ENCODE measurements at regions not wholly inside any gene's neighbourhood (a gene's known extent, or its start where the extent isn't known, plus 50 kb on each side); places are given as distances from the start of the nearest gene placed in this dataset.

- no peak for TF ChIP-seq CTCF (IDR thresholded peaks at IDR 0.05 in 2 of 3, conservative IDR thresholded peaks at IDR 0.05 in 1 of 3; ENCODE audit: insufficient read depth in 2 of 3, low read depth in 1 of 3, low read length in 3 of 3)
- no peak for TF ChIP-seq AFF4 (CRISPR knock-in tag; IDR thresholded peaks at IDR 0.05)
- no peak for TF ChIP-seq VEZF1 (CRISPR knock-in tag; IDR thresholded peaks at IDR 0.05)
- no peak for TF ChIP-seq XRCC4 (IDR thresholded peaks at IDR 0.05; ENCODE audit: extremely low read depth, insufficient read depth, insufficient read length)
- TF ChIP-seq USF1 (CRISPR knock-in tag; IDR thresholded peaks at IDR 0.05), result no peak
- TF ChIP-seq RAD21 (CRISPR knock-in tag; conservative IDR thresholded peaks at IDR 0.05 in 1 of 2, IDR thresholded peaks at IDR 0.05 in 1 of 2), result peak in 1 of 2 experiments; percentile 52; a peak in 2 of 4 replicates
- TF ChIP-seq EZH2 (IDR thresholded peaks at IDR 0.05; ENCODE audit: borderline replicate concordance, low read depth, low read length), result no peak
- TF ChIP-seq RFX5 (IDR thresholded peaks at IDR 0.05; ENCODE audit: low read depth, low read length), result no peak
- TF ChIP-seq HDAC2 (IDR thresholded peaks at IDR 0.05), result no peak
- TF ChIP-seq POLR2A (conservative IDR thresholded peaks at IDR 0.05), result no peak
- no peak for TF ChIP-seq ETS1 (conservative IDR thresholded peaks at IDR 0.05; ENCODE audit: control insufficient read depth, low read depth, low read length)
Observed at GRCh38 chr1:182330303-182330702, 61.3 kb downstream of the GLUL start.

Measured in K562 (cell line).